Activated naive CD4-positive, alpha-beta T cell treated with anti-CD3 and anti-CD28 coated beads, Interleukin-2, amount 10 ng/mL, durations not matched to agents 7 days and 5 days (primary cell): ENCODE measurements at regions not wholly inside any gene's neighbourhood (a gene's known extent, or its start where the extent isn't known, plus 50 kb on each side); places are given as distances from the start of the nearest gene placed in this dataset.
A peak's percentile ranks its signal among the peaks of the same experiment; 100 is the strongest.

Experiments used
- CTCF ChIA-PET: fragments of 350-600 bp; sonication (Branson Sonifier 250); formaldehyde crosslinking; loops from one replicate; lab custom pipeline; 2021; ENCODE audit warnings: antibody characterized with exemption; lab: Charles Lee
- DNase-seq: peaks from one replicate; pipeline ENCODE4 v3.0.0-alpha.2; 2020
- H3K27ac Mint-ChIP-seq: one replicate; pipeline ENCODE4 v1.8.0; 2021; ENCODE audit warnings: mild to moderate bottlenecking, moderate library complexity, mixed read lengths
- H3K27me3 Mint-ChIP-seq: one replicate; pipeline ENCODE4 v1.8.0; 2021; ENCODE audit warnings: mild to moderate bottlenecking, mixed read lengths
- H3K36me3 Mint-ChIP-seq: one replicate; pipeline ENCODE4 v1.8.0; 2021; ENCODE audit warnings: mixed read lengths
- H3K4me1 Mint-ChIP-seq: one replicate; pipeline ENCODE4 v1.8.0; 2021; ENCODE audit warnings: mixed read lengths
- H3K4me3 Mint-ChIP-seq: one replicate; pipeline ENCODE4 v1.8.0; 2021; ENCODE audit warnings: mild to moderate bottlenecking, moderate library complexity, mixed read lengths
- H3K9me3 Mint-ChIP-seq: one replicate; pipeline ENCODE4 v1.8.0; 2021; ENCODE audit warnings: mixed read lengths

- Mint-ChIP-seq H3K4me3 (no peak overlapping the region), H3K9me3 (peaks cover 4% of the 10 kb centered on the region), H3K27me3 (no peaks in the 10 kb centered on the region), H3K4me1 (no peaks in the 10 kb centered on the region), H3K36me3 (no peaks in the 10 kb centered on the region), H3K27ac (no peak overlapping the region)
- CTCF ChIA-PET: no interaction called here
- DNase-seq: no peak
These were observed 587.4 kb downstream of the AACS start for GRCh38 chr12:125652681-125653080.

DNA sequence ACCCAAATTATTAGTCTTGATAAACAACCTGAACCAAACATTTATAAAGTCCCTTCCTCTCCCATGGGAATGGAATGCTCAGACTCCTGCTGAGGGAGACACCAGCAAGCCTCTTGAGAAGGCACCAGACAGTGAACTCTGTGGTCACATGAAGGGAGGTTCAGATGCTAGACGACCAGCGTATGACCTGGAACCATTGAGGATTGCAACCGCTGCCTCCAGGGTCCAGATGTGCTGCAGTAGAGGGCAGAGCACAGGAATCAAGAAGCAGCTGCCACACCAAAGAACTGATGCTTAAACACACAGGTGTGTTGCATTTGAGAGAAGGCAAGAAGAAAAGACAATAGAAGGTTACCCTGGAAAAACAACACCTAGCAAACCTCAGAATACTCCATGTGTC, 592.4 kb downstream of the AACS start:
- Mint-ChIP-seq H3K36me3 (no peaks in the 10 kb centered on the region), H3K4me1 (no peaks in the 10 kb centered on the region), H3K4me3 (no peak overlapping the region), H3K27me3 (no peaks in the 10 kb centered on the region), H3K27ac (no peak overlapping the region), H3K9me3 (no peaks in the 10 kb centered on the region)
- CTCF ChIA-PET: no interaction called here
- DNase-seq: no peak

- no peak overlapping the region for H3K27ac Mint-ChIP-seq
- DNase-seq: no peak
- no peaks in the 10 kb centered on the region for H3K27me3 Mint-ChIP-seq
- no peaks in the 10 kb centered on the region for H3K9me3 Mint-ChIP-seq
- no peaks in the 10 kb centered on the region for H3K36me3 Mint-ChIP-seq
- no peaks in the 10 kb centered on the region for H3K4me1 Mint-ChIP-seq
- H3K4me3 Mint-ChIP-seq: no peak overlapping the region
- CTCF ChIA-PET: no interaction called here
These were observed 609.5 kb downstream of the AACS start for GRCh38 chr12:125674554-125675338.

DNA sequence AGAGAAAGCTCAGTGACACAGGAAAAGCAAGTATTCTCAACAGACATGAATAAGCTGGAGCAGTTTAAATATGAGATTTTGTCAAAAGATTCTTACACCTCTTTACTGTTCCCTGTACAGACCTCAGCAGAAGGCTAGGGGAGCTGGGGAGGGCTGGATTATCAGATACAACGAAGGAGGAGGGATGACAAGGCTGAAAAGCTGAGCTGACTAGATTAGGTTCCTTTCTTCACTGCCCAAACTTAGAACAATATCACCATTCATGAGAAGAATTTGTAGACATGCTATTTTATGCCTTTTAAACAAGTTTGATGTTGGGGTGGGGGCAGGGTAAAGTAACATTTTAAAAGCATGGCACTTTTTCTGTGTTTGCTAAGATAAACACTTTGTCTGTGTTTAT, 611.1 kb downstream of the AACS start:
- H3K4me3 Mint-ChIP-seq: no peak overlapping the region
- no peaks in the 10 kb centered on the region for H3K4me1 Mint-ChIP-seq
- no peak for DNase-seq
- peaks cover 2% of the 10 kb centered on the region for H3K9me3 Mint-ChIP-seq
- CTCF ChIA-PET: interaction anchor here (1.0 kb wide), 1 partner anchor 8 kb away, joined by 3 read pairs; no protein-coding TSS in a partner anchor
- H3K27me3 Mint-ChIP-seq: no peaks in the 10 kb centered on the region
- no peaks in the 10 kb centered on the region for H3K36me3 Mint-ChIP-seq
- no peak overlapping the region for H3K27ac Mint-ChIP-seq

DNA sequence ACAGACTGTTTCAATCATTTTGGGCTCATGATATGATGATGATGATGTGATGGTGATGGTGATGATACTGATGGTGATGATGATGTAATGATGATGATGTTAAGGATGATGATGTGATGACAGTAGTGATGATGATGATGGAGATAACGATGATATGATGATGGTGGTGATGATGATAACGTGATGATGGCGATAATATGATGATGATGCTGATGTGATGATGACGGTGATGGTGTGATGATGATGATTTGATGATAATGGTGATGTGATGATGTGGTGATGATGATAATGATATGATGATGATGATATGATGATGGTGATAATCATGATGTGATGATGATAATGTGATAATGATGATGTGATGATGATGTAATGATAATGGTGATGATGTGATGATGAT, 612.6 kb downstream of the AACS start:
- H3K27ac Mint-ChIP-seq: no peak overlapping the region
- CTCF ChIA-PET: no interaction called here
- H3K4me3 Mint-ChIP-seq: no peak overlapping the region
- no peaks in the 10 kb centered on the region for H3K36me3 Mint-ChIP-seq
- no peak for DNase-seq
- peaks cover 2% of the 10 kb centered on the region for H3K9me3 Mint-ChIP-seq
- H3K4me1 Mint-ChIP-seq: no peaks in the 10 kb centered on the region
- H3K27me3 Mint-ChIP-seq: no peaks in the 10 kb centered on the region

DNA sequence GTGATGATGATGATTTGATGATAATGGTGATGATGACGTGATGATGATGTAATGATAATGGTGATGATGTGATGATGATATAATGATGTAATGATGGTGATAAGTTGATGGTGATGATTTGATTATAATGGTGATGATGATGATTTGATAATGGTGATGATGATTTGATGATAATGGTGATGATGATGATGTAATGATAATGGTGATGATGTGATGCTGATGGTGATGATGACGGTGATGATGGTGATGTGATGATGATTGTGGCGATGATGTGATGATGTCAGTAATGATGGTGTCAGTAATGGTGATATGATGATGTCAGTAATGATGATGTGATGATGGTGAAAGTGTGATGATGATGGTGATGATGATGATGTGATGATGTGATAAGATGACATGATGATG, 613.4 kb downstream of the AACS start:
- Mint-ChIP-seq H3K4me1 (no peaks in the 10 kb centered on the region), H3K9me3 (peaks cover 2% of the 10 kb centered on the region), H3K27me3 (no peaks in the 10 kb centered on the region), H3K4me3 (no peak overlapping the region), H3K27ac (no peak overlapping the region), H3K36me3 (no peaks in the 10 kb centered on the region)
- no peak for DNase-seq
- CTCF ChIA-PET: no interaction called here

DNA sequence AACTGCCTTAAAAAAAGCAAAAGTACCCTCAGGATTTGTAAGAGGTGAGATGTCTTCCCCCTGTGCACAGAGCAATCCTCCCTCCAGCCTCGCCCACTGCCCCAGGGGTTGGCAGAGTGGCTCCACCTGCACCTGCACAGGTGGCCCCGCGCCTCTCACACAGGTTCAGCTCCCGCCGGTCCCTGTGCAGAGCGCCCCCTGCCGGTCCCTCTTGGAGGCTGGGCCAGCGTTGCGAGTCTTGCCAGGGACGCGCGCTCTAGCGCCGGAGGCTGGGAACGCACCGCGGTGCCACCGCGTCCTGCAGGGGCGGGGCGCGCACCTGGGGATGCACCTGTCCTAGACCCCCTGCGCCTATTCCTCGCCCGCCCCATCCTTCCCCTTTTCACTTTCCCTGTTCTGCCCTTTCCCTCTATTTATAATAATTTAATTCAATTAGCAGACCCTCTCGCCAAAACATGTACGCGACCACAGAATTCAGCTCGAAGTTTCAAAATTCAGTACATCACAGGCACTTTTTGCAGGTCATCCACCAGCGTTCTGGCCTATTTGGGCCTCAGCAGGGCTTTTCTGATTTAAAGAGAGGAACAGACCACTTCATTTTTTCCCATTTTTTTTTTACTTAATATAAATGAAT, 618.6 kb downstream of the AACS start:
- H3K4me1 Mint-ChIP-seq: no peaks in the 10 kb centered on the region
- peaks cover 4% of the 10 kb centered on the region for H3K9me3 Mint-ChIP-seq
- no peak overlapping the region for H3K4me3 Mint-ChIP-seq
- H3K36me3 Mint-ChIP-seq: no peaks in the 10 kb centered on the region
- H3K27ac Mint-ChIP-seq: no peak overlapping the region
- peak; percentile 53 for DNase-seq
- no peaks in the 10 kb centered on the region for H3K27me3 Mint-ChIP-seq
- CTCF ChIA-PET: interaction anchor here (0.8 to 1.3 kb wide), 2 partner anchors 88 to 506 kb away, joined by 3 read pairs; no protein-coding TSS in a partner anchor

- Mint-ChIP-seq H3K9me3 (peaks cover 4% of the 10 kb centered on the region), H3K27me3 (no peaks in the 10 kb centered on the region), H3K4me3 (no peak overlapping the region), H3K27ac (no peak overlapping the region), H3K4me1 (no peaks in the 10 kb centered on the region), H3K36me3 (no peaks in the 10 kb centered on the region)
- no peak for DNase-seq
- CTCF ChIA-PET: no interaction called here
These were observed 619.9 kb downstream of the AACS start for GRCh38 chr12:125684968-125685790.

GRCh38 chr12:125685915-125686314, 620.7 kb downstream of the AACS start:
- Mint-ChIP-seq H3K4me3 (no peak overlapping the region), H3K27me3 (no peaks in the 10 kb centered on the region), H3K27ac (no peak overlapping the region), H3K36me3 (no peaks in the 10 kb centered on the region), H3K9me3 (peaks cover 2% of the 10 kb centered on the region), H3K4me1 (no peaks in the 10 kb centered on the region)
- CTCF ChIA-PET: no interaction called here
- no peak for DNase-seq

DNA sequence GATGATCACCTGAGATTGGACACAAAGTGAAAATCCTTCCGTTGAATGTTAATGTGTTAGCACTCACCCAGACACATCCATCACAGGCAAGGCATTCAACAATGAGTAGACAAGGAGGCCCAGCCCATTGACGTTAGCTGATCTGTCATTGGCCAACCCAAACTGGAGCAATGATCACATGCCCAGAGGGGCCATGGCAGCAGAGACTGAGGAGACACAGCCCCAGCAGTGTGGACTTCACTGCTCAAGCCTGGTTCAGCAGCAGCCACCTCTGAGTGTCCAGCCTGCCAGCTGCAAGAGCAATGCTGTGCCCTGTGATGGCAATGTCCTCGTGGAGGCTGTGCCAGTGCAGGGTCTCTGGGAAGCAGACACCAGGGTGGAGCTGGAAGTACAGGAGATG, 622.2 kb downstream of the AACS start:
- no peak overlapping the region for H3K4me3 Mint-ChIP-seq
- no peaks in the 10 kb centered on the region for H3K27me3 Mint-ChIP-seq
- DNase-seq: no peak
- H3K36me3 Mint-ChIP-seq: no peaks in the 10 kb centered on the region
- H3K9me3 Mint-ChIP-seq: peaks cover 2% of the 10 kb centered on the region
- H3K4me1 Mint-ChIP-seq: no peaks in the 10 kb centered on the region
- no peak overlapping the region for H3K27ac Mint-ChIP-seq
- CTCF ChIA-PET: no interaction called here

DNA sequence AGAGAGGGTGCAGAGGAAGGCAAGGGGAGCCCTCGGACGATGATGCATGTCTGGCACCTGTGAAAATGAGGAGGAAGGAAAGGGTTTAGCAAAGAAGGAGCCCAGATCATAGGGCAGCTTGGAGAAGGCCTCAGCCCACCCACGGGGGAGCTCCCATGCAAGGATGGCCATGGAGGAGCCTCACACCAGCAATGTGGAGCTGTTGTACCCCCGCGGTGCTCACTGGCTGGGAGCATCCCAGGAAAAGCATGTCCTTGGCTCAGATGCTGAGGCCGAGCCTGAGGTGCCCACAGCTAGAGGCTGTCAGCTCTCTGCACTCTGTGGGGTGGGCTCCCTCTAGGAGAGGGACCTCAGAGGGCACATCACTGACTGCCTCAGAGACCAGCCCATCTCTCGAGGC, 622.6 kb downstream of the AACS start:
- Mint-ChIP-seq H3K36me3 (no peaks in the 10 kb centered on the region), H3K27me3 (no peaks in the 10 kb centered on the region), H3K4me3 (no peak overlapping the region), H3K27ac (no peak overlapping the region), H3K4me1 (no peaks in the 10 kb centered on the region), H3K9me3 (peaks cover 2% of the 10 kb centered on the region)
- CTCF ChIA-PET: no interaction called here
- DNase-seq: no peak

- peaks cover 2% of the 10 kb centered on the region for H3K9me3 Mint-ChIP-seq
- CTCF ChIA-PET: no interaction called here
- H3K27me3 Mint-ChIP-seq: no peaks in the 10 kb centered on the region
These were observed 623.0 kb downstream of the AACS start for GRCh38 chr12:125688223-125688622.

GRCh38 chr12:125688881-125689280, 623.6 kb downstream of the AACS start:
- Mint-ChIP-seq H3K9me3 (peaks cover 2% of the 10 kb centered on the region), H3K4me3 (no peak overlapping the region), H3K27me3 (no peaks in the 10 kb centered on the region), H3K27ac (no peak overlapping the region), H3K4me1 (no peaks in the 10 kb centered on the region), H3K36me3 (no peaks in the 10 kb centered on the region)
- DNase-seq: no peak
- CTCF ChIA-PET: no interaction called here

More at GRCh38 chr12:125688223-125688622, 623.0 kb downstream of the AACS start:
- H3K4me1 Mint-ChIP-seq: no peaks in the 10 kb centered on the region
- H3K36me3 Mint-ChIP-seq: no peaks in the 10 kb centered on the region
- no peak overlapping the region for H3K27ac Mint-ChIP-seq
- DNase-seq: no peak
- no peak overlapping the region for H3K4me3 Mint-ChIP-seq

- no peak overlapping the region for H3K4me3 Mint-ChIP-seq
- no peaks in the 10 kb centered on the region for H3K4me1 Mint-ChIP-seq
- CTCF ChIA-PET: no interaction called here
- DNase-seq: no peak
- peaks cover 6% of the 10 kb centered on the region for H3K9me3 Mint-ChIP-seq
- no peaks in the 10 kb centered on the region for H3K27me3 Mint-ChIP-seq
- no peaks in the 10 kb centered on the region for H3K36me3 Mint-ChIP-seq
- H3K27ac Mint-ChIP-seq: no peak overlapping the region
These were observed 624.6 kb downstream of the AACS start for GRCh38 chr12:125689576-125690410.
